K562 (cell line): ENCODE measurements at regions not wholly inside any gene's neighbourhood (a gene's known extent, or its start where the extent isn't known, plus 50 kb on each side); places are given as distances from the start of the nearest gene placed in this dataset.

Experiments used
- CBFA2T3 ChIP-seq: fragments of 450-650 bp; IDR thresholded peaks from 2 replicates; pipeline ENCODE4 v1.6.1; 2017
- EP300 ChIP-seq: IDR thresholded peaks from 2 replicates; pipeline ENCODE4 v1.6.1; 2012; ENCODE audit warnings: low read length, improper control_type of control experiment
- EZH2 ChIP-seq: IDR thresholded peaks from 2 replicates; pipeline ENCODE4 v1.6.1; 2012; ENCODE audit warnings: low read depth, mild to moderate bottlenecking, inconsistent platforms, low read length, borderline replicate concordance
- HDGF ChIP-seq: fragments of 450-650 bp; IDR thresholded peaks from 2 replicates; pipeline ENCODE4 v1.6.1; 2016
- MEIS2 ChIP-seq: fragments of 450-650 bp; IDR thresholded peaks from 2 replicates; pipeline ENCODE4 v1.6.1; 2014; ENCODE audit warnings: mild to moderate bottlenecking; ENCODE audit not compliant: partially characterized antibody
- MTF1 ChIP-seq: fragments of 250-450 bp; sonication (Bioruptor Pico); IDR thresholded peaks from 2 replicates; pipeline ENCODE4 v1.9.0; 2021; ENCODE audit warnings: moderate library complexity, mild to moderate bottlenecking, inconsistent platforms, borderline replicate concordance
- POLR2A ChIP-seq: fragments of 450-650 bp; conservative IDR thresholded peaks from 2 replicates; pipeline ENCODE4 v1.6.1; 2016
- POLR2AphosphoS5 ChIP-seq: IDR thresholded peaks from 2 replicates; pipeline ENCODE4 v1.6.1; 2011; ENCODE audit warnings: mild to moderate bottlenecking, low read depth, low read length, moderate library complexity; ENCODE audit not compliant: control insufficient read depth, insufficient read depth
- SMARCB1 ChIP-seq: IDR thresholded peaks from 2 replicates; pipeline ENCODE4 v1.6.1; 2011; ENCODE audit warnings: improper control_type of control experiment, low read depth; ENCODE audit not compliant: insufficient read length
- TBP ChIP-seq: optimal IDR thresholded peaks from 2 replicates; pipeline ENCODE3; 2011; ENCODE audit warnings: low read depth, low read length, improper control_type of control experiment
- ZNF274 ChIP-seq: IDR thresholded peaks from 2 replicates; pipeline ENCODE4 v1.6.1; 2011; ENCODE audit warnings: low read depth, mild to moderate bottlenecking, low read length, moderate library complexity, borderline replicate concordance
- TF ChIP-seq, protein P1 (sequence below), 3 experiments: IDR thresholded peaks in 2 of 3; conservative IDR thresholded peaks in 1 of 3; 2 replicates each; pipeline ENCODE4 v1.5.1; 2011 to 2012; ENCODE audit warnings: low read length in 3 of 3, mild to moderate bottlenecking in 3 of 3, control low read depth in 2 of 3, improper control_type of control experiment in 1 of 3, inconsistent platforms in 1 of 3, low read depth in 1 of 3, mixed read lengths in 1 of 3, moderate library complexity in 1 of 3; ENCODE audit not compliant: insufficient read depth in 2 of 3
- TF ChIP-seq, protein P2 (sequence below): fragments of 250-450 bp; sonication (Bioruptor Pico); IDR thresholded peaks from 2 replicates; pipeline ENCODE4 v1.5.1; 2021; ENCODE audit warnings: mild to moderate bottlenecking

DNA sequence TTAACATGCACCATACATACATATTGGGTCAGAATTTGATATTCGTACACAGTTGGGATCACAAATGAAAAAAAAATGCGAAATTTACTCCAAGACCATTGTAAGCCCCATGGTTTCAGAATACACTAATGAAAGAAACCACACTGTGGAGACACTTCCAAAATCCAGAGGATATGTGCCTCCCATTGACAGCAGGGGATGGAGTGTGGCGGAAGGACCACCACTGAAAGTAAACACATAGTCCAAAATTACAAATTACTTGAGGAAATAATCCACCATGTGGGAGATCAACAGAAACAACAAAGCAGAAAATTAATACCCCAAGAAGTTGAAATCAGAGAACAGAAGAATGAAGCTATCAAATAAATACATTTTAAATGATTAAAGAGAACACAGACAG, 291.6 kb upstream of the PAPPA start:
- TF ChIP-seq EP300 (no peak), POLR2AphosphoS5 (no peak), MTF1 (CRISPR knock-in tag) (no peak), MEIS2 (no peak), ZNF274 (no peak), TBP (no peak), SMARCB1 (no peak), HDGF (no peak), POLR2A (no peak), CBFA2T3 (no peak), EZH2 (no peak)
- TF ChIP-seq, protein P1, sequence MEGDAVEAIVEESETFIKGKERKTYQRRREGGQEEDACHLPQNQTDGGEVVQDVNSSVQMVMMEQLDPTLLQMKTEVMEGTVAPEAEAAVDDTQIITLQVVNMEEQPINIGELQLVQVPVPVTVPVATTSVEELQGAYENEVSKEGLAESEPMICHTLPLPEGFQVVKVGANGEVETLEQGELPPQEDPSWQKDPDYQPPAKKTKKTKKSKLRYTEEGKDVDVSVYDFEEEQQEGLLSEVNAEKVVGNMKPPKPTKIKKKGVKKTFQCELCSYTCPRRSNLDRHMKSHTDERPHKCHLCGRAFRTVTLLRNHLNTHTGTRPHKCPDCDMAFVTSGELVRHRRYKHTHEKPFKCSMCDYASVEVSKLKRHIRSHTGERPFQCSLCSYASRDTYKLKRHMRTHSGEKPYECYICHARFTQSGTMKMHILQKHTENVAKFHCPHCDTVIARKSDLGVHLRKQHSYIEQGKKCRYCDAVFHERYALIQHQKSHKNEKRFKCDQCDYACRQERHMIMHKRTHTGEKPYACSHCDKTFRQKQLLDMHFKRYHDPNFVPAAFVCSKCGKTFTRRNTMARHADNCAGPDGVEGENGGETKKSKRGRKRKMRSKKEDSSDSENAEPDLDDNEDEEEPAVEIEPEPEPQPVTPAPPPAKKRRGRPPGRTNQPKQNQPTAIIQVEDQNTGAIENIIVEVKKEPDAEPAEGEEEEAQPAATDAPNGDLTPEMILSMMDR (IDR thresholded peaks at IDR 0.05 in 2 of 3, conservative IDR thresholded peaks at IDR 0.05 in 1 of 3; ENCODE audit: insufficient read depth in 2 of 3, low read depth in 1 of 3, low read length in 3 of 3), result no peak
- TF ChIP-seq, protein P2, sequence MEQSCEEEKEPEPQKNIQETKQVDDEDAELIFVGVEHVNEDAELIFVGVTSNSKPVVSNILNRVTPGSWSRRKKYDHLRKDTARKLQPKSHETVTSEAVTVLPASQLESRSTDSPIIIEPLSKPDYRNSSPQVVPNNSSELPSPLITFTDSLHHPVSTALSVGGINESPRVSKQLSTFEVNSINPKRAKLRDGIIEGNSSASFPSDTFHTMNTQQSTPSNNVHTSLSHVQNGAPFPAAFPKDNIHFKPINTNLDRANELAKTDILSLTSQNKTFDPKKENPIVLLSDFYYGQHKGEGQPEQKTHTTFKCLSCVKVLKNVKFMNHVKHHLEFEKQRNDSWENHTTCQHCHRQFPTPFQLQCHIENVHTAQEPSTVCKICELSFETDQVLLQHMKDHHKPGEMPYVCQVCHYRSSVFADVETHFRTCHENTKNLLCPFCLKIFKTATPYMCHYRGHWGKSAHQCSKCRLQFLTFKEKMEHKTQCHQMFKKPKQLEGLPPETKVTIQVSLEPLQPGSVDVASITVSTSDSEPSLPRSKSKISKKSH (CRISPR knock-in tag), result no peak
